Cardiac fibroblast (primary cell): ENCODE measurements at regions not wholly inside any gene's neighbourhood (a gene's known extent, or its start where the extent isn't known, plus 50 kb on each side); places are given as distances from the start of the nearest gene placed in this dataset.
A peak's percentile ranks its signal among the peaks of the same experiment; 100 is the strongest.

Experiments used
- DNase-seq, 2 donors: peaks; one replicate each; pipeline versions ENCODE4 v3.0.0 to v3.0.0-alpha.2; 2010; ENCODE audit warnings: low read depth in 2 of 2
- H3K4me3 ChIP-seq, 2 donors: replicated peaks in 1 of 2; 1 replicate in 1 of 2; 2 replicates in 1 of 2; pipeline ENCODE4 v1.5.1; 2011; ENCODE audit warnings: low read depth in 2 of 2, low read length in 2 of 2, mild to moderate bottlenecking in 2 of 2, moderate library complexity in 1 of 2
- CTCF ChIP-seq: IDR thresholded peaks from one replicate; pipeline ENCODE4 v1.5.1; 2011; ENCODE audit warnings: low read depth, mild to moderate bottlenecking, low read length, inconsistent platforms

GRCh38 chr3:80036176-80036575 lies 268.4 kb upstream of the ROBO1 start:
- no peak overlapping the region for H3K4me3 ChIP-seq
- no peak for TF ChIP-seq CTCF
- no peak for DNase-seq

- H3K4me3 ChIP-seq, result no peak overlapping the region
- no peak for DNase-seq
- no peak for TF ChIP-seq CTCF
Measured at GRCh38 chr3:80035021-80035420, 267.2 kb upstream of the ROBO1 start.

- no peak for DNase-seq
- no peak for TF ChIP-seq CTCF
Measured at GRCh38 chr3:80023010-80023409, 255.2 kb upstream of the ROBO1 start.

GRCh38 chr3:80018375-80018774 lies 250.6 kb upstream of the ROBO1 start:
- no peak for TF ChIP-seq CTCF
- no peak overlapping the region for H3K4me3 ChIP-seq
- peak in 1 of 2 donors; percentile 29 for DNase-seq

More at GRCh38 chr3:80023010-80023409, 255.2 kb upstream of the ROBO1 start:
- H3K4me3 ChIP-seq, result no peak overlapping the region

- no peak for TF ChIP-seq CTCF
- no peak overlapping the region for H3K4me3 ChIP-seq
- no peak for DNase-seq
Measured at GRCh38 chr3:80017369-80017768, 249.6 kb upstream of the ROBO1 start.

- no peak overlapping the region for H3K4me3 ChIP-seq
- TF ChIP-seq CTCF, result no peak
- peak; percentile 30 to 39 for DNase-seq
Measured at GRCh38 chr3:80014576-80014975, 246.8 kb upstream of the ROBO1 start.

- DNase-seq, result no peak
- no peak for TF ChIP-seq CTCF
- no peak overlapping the region for H3K4me3 ChIP-seq
Measured at GRCh38 chr3:80010021-80010571, 242.3 kb upstream of the ROBO1 start.
